IPS-18a (cell line): ENCODE measurements at regions not wholly inside any gene's neighbourhood (a gene's known extent, or its start where the extent isn't known, plus 50 kb on each side); places are given as distances from the start of the nearest gene placed in this dataset.

Experiments used
- H3K27ac ChIP-seq: one replicate; pipeline ENCODE4 v1.5.1; 2013; ENCODE audit warnings: low read length
- H3K27me3 ChIP-seq: one replicate; pipeline ENCODE4 v1.6.1; 2013; ENCODE audit warnings: mild to moderate bottlenecking, low read length; ENCODE audit not compliant: control insufficient read depth, insufficient read depth
- H3K36me3 ChIP-seq: one replicate; pipeline ENCODE4 v1.6.1; 2013; ENCODE audit warnings: low read depth, low read length; ENCODE audit not compliant: control insufficient read depth
- H3K4me1 ChIP-seq: one replicate; pipeline ENCODE4 v1.6.1; 2013; ENCODE audit warnings: low read depth, low read length; ENCODE audit not compliant: control insufficient read depth
- H3K4me3 ChIP-seq: one replicate; pipeline ENCODE4 v1.5.1; 2013; ENCODE audit warnings: low read length
- H3K9ac ChIP-seq: one replicate; pipeline ENCODE4 v1.6.1; 2013; ENCODE audit warnings: mild to moderate bottlenecking, low read length, moderate library complexity
- H3K9me3 ChIP-seq: one replicate; pipeline ENCODE4 v1.6.1; 2013; ENCODE audit warnings: low read depth, low read length; ENCODE audit not compliant: control insufficient read depth

- no peak overlapping the region for H3K27ac ChIP-seq
- no peak overlapping the region for H3K4me3 ChIP-seq
- no peaks in the 10 kb centered on the region for H3K27me3 ChIP-seq
- H3K9ac ChIP-seq, result no peak overlapping the region
- H3K36me3 ChIP-seq, result no peaks in the 10 kb centered on the region
- H3K9me3 ChIP-seq, result no peaks in the 10 kb centered on the region
- no peaks in the 10 kb centered on the region for H3K4me1 ChIP-seq
These were observed 2466.9 kb downstream of the PCDH7 start for GRCh38 chr4:33187035-33187434.

DNA sequence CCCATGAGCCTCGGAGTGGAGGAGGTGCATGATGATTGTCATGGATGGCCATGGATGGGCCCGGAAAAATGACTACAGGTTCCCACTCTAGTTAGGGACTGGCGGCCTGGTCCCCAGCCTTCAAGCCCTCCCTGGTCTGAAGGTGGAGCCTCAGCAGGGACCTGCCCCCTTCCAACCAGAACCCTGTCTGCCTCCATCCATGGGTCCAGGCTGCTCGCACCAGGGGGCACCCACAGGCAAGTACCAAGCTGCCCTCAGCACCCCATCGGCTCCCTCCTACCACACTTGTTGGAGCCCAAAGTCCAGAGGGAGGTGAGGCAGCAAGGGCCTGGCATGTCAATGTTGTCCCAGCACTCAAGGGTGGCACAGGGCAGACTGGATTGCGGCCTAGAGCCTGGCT, 2468.6 kb downstream of the PCDH7 start:
- H3K9ac ChIP-seq, result no peak overlapping the region
- no peak overlapping the region for H3K4me3 ChIP-seq
- no peaks in the 10 kb centered on the region for H3K36me3 ChIP-seq
- no peak overlapping the region for H3K27ac ChIP-seq
- no peaks in the 10 kb centered on the region for H3K4me1 ChIP-seq
- no peaks in the 10 kb centered on the region for H3K9me3 ChIP-seq
- H3K27me3 ChIP-seq, result no peaks in the 10 kb centered on the region

GRCh38 chr4:33189169-33189568, 2469.0 kb downstream of the PCDH7 start:
- H3K27ac ChIP-seq, result no peak overlapping the region
- H3K4me1 ChIP-seq, result no peaks in the 10 kb centered on the region
- H3K4me3 ChIP-seq, result no peak overlapping the region
- H3K27me3 ChIP-seq, result no peaks in the 10 kb centered on the region
- no peak overlapping the region for H3K9ac ChIP-seq
- no peaks in the 10 kb centered on the region for H3K36me3 ChIP-seq
- no peaks in the 10 kb centered on the region for H3K9me3 ChIP-seq

- no peak overlapping the region for H3K9ac ChIP-seq
- no peaks in the 10 kb centered on the region for H3K27me3 ChIP-seq
- no peak overlapping the region for H3K4me3 ChIP-seq
- no peaks in the 10 kb centered on the region for H3K9me3 ChIP-seq
- H3K36me3 ChIP-seq, result no peaks in the 10 kb centered on the region
- H3K4me1 ChIP-seq, result no peaks in the 10 kb centered on the region
- no peak overlapping the region for H3K27ac ChIP-seq
These were observed 2472.9 kb downstream of the PCDH7 start for GRCh38 chr4:33193109-33193508.

DNA sequence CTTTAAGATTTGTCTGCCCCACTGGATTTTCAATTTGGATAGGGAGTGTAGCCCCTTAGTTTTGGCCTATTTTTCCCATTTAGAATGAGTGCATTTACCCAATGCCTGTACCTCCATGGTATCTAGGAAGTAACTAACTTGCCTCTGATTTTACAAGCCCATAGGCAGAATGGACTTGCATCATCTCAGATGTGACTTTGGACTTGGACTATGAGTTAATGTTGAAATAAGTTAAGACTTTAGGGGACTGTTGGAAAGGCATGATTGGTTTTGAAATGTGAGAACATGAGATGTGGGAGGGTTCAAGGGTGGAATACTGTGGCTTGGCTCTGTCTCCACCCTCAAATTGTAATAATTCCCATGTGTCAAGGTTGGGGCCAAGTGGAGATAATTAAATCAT, 2480.2 kb downstream of the PCDH7 start:
- no peaks in the 10 kb centered on the region for H3K36me3 ChIP-seq
- H3K27me3 ChIP-seq, result no peaks in the 10 kb centered on the region
- no peak overlapping the region for H3K4me3 ChIP-seq
- no peak overlapping the region for H3K9ac ChIP-seq
- H3K4me1 ChIP-seq, result no peaks in the 10 kb centered on the region
- H3K9me3 ChIP-seq, result no peaks in the 10 kb centered on the region
- H3K27ac ChIP-seq, result no peak overlapping the region

DNA sequence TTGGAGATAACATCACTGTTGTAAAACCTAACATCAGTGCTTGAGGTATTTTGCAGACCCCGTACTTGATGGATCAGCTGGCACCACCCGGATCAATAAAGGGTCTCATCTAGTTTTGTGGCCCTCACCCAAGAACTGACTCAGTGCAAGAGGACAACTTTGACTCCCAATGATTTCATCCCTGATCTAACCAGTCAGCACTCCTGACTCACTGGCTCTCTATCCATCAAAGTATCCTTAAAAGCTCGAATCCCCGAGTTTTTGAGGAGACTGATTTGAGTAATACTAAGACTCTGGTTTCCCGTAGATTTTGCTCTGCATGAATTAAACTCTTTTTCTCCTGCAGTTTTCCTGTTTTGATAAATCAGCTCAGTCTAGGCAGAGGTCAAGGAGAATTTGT, 2498.1 kb downstream of the PCDH7 start:
- Histone ChIP-seq H3K9ac (no peak overlapping the region), H3K27ac (no peak overlapping the region), H3K4me1 (peaks cover 5% of the 10 kb centered on the region), H3K9me3 (no peaks in the 10 kb centered on the region), H3K27me3 (no peaks in the 10 kb centered on the region), H3K4me3 (no peak overlapping the region), H3K36me3 (no peaks in the 10 kb centered on the region)

GRCh38 chr4:33226133-33226532, 2506.0 kb downstream of the PCDH7 start:
- H3K4me3 ChIP-seq, result no peak overlapping the region
- H3K27me3 ChIP-seq, result no peaks in the 10 kb centered on the region
- H3K9me3 ChIP-seq, result no peaks in the 10 kb centered on the region
- no peaks in the 10 kb centered on the region for H3K4me1 ChIP-seq
- no peak overlapping the region for H3K9ac ChIP-seq
- no peaks in the 10 kb centered on the region for H3K36me3 ChIP-seq
- H3K27ac ChIP-seq, result no peak overlapping the region

GRCh38 chr4:33226783-33227182, 2506.6 kb downstream of the PCDH7 start:
- H3K27ac ChIP-seq, result no peak overlapping the region
- no peaks in the 10 kb centered on the region for H3K9me3 ChIP-seq
- no peaks in the 10 kb centered on the region for H3K4me1 ChIP-seq
- no peak overlapping the region for H3K9ac ChIP-seq
- no peaks in the 10 kb centered on the region for H3K36me3 ChIP-seq
- H3K4me3 ChIP-seq, result no peak overlapping the region
- H3K27me3 ChIP-seq, result no peaks in the 10 kb centered on the region

GRCh38 chr4:33255094-33255493, 2534.9 kb downstream of the PCDH7 start:
- no peaks in the 10 kb centered on the region for H3K27me3 ChIP-seq
- no peaks in the 10 kb centered on the region for H3K4me1 ChIP-seq
- no peak overlapping the region for H3K27ac ChIP-seq
- no peaks in the 10 kb centered on the region for H3K9me3 ChIP-seq
- no peaks in the 10 kb centered on the region for H3K36me3 ChIP-seq
- no peak overlapping the region for H3K9ac ChIP-seq
- no peak overlapping the region for H3K4me3 ChIP-seq

- Histone ChIP-seq H3K27ac (no peak overlapping the region), H3K36me3 (no peaks in the 10 kb centered on the region), H3K9me3 (no peaks in the 10 kb centered on the region), H3K27me3 (no peaks in the 10 kb centered on the region), H3K4me3 (no peak overlapping the region), H3K4me1 (no peaks in the 10 kb centered on the region), H3K9ac (no peak overlapping the region)
These were observed 2535.3 kb downstream of the PCDH7 start for GRCh38 chr4:33255507-33255906.

- no peaks in the 10 kb centered on the region for H3K36me3 ChIP-seq
- H3K27me3 ChIP-seq, result no peaks in the 10 kb centered on the region
- H3K4me1 ChIP-seq, result no peaks in the 10 kb centered on the region
- no peaks in the 10 kb centered on the region for H3K9me3 ChIP-seq
- no peak overlapping the region for H3K9ac ChIP-seq
- H3K27ac ChIP-seq, result no peak overlapping the region
- H3K4me3 ChIP-seq, result no peak overlapping the region
These were observed 2542.7 kb downstream of the PCDH7 start for GRCh38 chr4:33262824-33263223.

DNA sequence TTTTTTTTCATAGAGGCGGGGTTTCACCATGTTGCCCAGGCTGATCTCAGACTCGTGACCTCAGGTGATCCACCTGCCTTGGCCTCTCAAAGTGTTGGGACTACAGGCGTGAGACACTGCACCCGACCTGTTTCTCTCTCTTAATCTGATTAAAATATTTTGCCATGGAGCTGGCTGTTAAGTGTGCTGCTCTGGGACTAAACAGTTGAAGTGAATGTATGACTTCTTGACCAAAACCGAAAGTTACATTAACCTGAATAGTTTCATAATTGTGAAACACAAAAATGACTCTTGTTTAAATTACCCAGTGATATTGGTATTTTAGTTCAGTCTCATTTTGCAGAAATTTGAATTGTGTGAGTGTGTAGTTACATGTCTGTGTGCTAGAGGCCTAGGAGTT, 2548.6 kb downstream of the PCDH7 start:
- H3K27ac ChIP-seq, result no peak overlapping the region
- H3K9me3 ChIP-seq, result no peaks in the 10 kb centered on the region
- no peak overlapping the region for H3K4me3 ChIP-seq
- H3K27me3 ChIP-seq, result no peaks in the 10 kb centered on the region
- H3K9ac ChIP-seq, result no peak overlapping the region
- H3K36me3 ChIP-seq, result no peaks in the 10 kb centered on the region
- H3K4me1 ChIP-seq, result no peaks in the 10 kb centered on the region
